Muscle layer of colon (tissue), 2 donors: ENCODE measurements at regions not wholly inside any gene's neighbourhood (a gene's known extent, or its start where the extent isn't known, plus 50 kb on each side); places are given as distances from the start of the nearest gene placed in this dataset.

ENCODE experiments used
- H3K27ac ChIP-seq: one replicate; pipeline ENCODE4 v1.7.0; 2013; ENCODE audit warnings: low read depth, mild to moderate bottlenecking, low read length, moderate library complexity
- H3K27me3 ChIP-seq, 2 donors: one replicate each; pipeline ENCODE4 v1.7.0; 2013; ENCODE audit warnings: low read length in 2 of 2, mild to moderate bottlenecking in 2 of 2; ENCODE audit not compliant: insufficient read depth in 2 of 2, control insufficient read depth in 1 of 2
- H3K36me3 ChIP-seq: one replicate; pipeline ENCODE4 v1.7.0; 2013; ENCODE audit warnings: mild to moderate bottlenecking, low read length; ENCODE audit not compliant: insufficient read depth
- H3K4me1 ChIP-seq: one replicate; pipeline ENCODE4 v1.7.0; 2013; ENCODE audit warnings: mild to moderate bottlenecking, low read length; ENCODE audit not compliant: insufficient read depth
- H3K4me3 ChIP-seq, 2 donors: one replicate each; pipeline ENCODE4 v1.7.0; 2013; ENCODE audit warnings: low read length in 2 of 2, low read depth in 1 of 2, mild to moderate bottlenecking in 1 of 2, moderate library complexity in 1 of 2
- H3K9ac ChIP-seq: one replicate; pipeline ENCODE4 v1.7.0; 2013; ENCODE audit warnings: low read length
- H3K9me3 ChIP-seq: one replicate; pipeline ENCODE4 v1.7.0; 2013; ENCODE audit warnings: mild to moderate bottlenecking, low read length
- donor health status: abdominal sarcoma.
- donor health status: Adenocarcinoma of cecum.

DNA sequence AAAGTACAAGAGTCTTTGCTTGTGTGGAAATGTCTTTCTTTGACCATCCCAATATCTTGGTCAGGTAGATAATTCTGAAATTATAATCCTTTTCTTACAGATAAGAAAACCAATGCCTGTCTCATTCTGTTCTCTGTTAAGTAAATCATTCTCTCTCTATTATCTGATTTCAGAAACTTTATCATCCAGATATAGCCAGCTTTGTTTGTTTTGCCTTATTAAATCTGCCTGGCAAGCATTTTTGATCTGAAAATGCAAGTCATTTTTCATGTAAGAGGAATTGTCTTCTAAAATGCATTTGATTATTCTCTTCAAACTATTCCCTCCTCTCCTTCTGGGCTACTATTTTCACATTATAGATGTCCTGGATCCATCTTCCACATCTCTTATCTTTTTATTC lies 625.5 kb downstream of the CCDC171 start:
- H3K27ac ChIP-seq: no peak overlapping the region
- no peaks in the 10 kb centered on the region for H3K36me3 ChIP-seq
- no peaks in the 10 kb centered on the region for H3K9me3 ChIP-seq
- H3K4me3 ChIP-seq: no peak overlapping the region
- no peaks in the 10 kb centered on the region for H3K27me3 ChIP-seq
- no peak overlapping the region for H3K9ac ChIP-seq
- peaks cover 27% of the 10 kb centered on the region for H3K4me1 ChIP-seq

DNA sequence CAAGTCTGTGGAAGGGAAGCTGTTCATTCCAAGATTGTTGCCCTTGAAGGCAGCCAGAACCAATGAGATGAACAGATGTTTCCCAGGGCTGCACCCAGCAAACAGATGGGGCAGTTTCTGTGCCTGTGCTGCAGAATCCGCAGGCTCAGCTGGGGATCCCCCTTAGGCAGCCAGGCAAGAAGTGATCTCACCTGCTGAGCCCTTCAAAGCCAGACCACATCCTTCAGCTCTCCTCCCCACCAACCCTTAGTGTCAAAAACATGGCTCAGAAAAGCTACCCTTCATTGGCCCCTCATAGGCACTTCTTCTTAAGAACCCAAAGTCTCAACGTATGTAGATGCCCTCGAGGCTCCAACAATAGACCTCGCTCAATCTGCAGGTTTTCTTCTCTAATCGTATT lies 626.7 kb downstream of the CCDC171 start:
- H3K27ac ChIP-seq: no peak overlapping the region
- no peak overlapping the region for H3K9ac ChIP-seq
- H3K36me3 ChIP-seq: no peaks in the 10 kb centered on the region
- no peaks in the 10 kb centered on the region for H3K27me3 ChIP-seq
- no peaks in the 10 kb centered on the region for H3K9me3 ChIP-seq
- H3K4me3 ChIP-seq: no peak overlapping the region
- peaks cover 27% of the 10 kb centered on the region for H3K4me1 ChIP-seq

DNA sequence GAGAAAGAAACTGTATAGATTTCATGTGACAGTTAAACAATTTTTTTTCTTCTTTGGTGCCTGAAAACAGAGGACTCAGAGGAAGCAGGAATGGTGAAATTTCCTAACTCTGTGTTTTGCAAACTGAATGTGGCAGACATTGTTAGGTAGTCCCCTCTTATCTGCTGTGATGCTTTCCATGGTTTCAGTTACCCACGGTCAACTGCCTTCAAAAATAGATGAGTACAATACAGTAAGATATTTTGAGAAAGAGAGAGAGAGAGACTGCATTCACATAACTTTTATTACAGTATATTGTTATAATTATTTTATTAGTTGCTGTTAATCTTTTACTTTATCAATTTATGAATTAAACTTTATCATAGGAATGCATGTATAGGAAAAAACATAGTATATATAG lies 627.2 kb downstream of the CCDC171 start:
- no peaks in the 10 kb centered on the region for H3K9me3 ChIP-seq
- no peak overlapping the region for H3K4me3 ChIP-seq
- no peaks in the 10 kb centered on the region for H3K27me3 ChIP-seq
- no peak overlapping the region for H3K9ac ChIP-seq
- peak overlapping the region; percentile 2 for H3K27ac ChIP-seq
- peaks cover 27% of the 10 kb centered on the region for H3K4me1 ChIP-seq
- no peaks in the 10 kb centered on the region for H3K36me3 ChIP-seq

DNA sequence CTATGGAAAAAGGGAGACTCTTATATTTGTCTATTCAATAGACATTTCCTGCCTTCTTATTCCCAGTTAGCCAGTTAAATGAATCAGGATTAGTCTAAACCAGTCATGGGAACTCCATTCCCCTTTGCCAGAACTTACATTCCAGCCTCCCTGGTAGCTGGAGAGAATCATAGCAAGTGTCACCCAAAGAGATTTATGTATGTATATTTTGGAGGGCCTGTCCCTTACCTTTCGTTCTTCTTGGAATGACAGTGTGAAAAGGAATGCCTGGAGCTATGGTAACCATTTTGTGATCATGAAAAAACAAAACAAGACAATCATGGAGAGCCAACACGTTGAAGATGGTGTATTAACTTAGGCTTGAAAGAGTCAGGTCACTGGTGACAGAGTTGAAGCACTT lies 627.7 kb downstream of the CCDC171 start:
- peaks cover 27% of the 10 kb centered on the region for H3K4me1 ChIP-seq
- H3K9ac ChIP-seq: no peak overlapping the region
- no peaks in the 10 kb centered on the region for H3K9me3 ChIP-seq
- H3K4me3 ChIP-seq: no peak overlapping the region
- peak overlapping the region; percentile 2 for H3K27ac ChIP-seq
- no peaks in the 10 kb centered on the region for H3K27me3 ChIP-seq
- no peaks in the 10 kb centered on the region for H3K36me3 ChIP-seq

DNA sequence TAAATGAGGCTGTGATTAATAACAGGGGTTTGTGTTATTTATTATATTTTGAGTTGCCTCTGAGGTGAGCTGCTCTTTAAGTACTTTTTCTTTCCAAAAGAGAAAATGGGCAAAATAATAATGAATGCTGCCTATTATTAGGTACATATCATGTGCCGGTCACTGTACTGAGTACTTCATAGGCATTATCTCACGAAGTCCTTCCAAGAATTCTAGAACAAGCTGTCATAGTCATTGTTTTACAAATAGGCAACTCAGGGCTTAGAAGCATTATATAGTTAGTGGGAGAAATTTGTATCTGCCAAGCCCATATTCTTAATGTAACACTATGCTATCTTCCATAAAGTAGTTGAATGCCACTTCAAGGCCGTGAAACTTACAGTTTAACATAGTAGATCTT lies 628.7 kb downstream of the CCDC171 start:
- H3K4me1 ChIP-seq: peaks cover 27% of the 10 kb centered on the region
- H3K4me3 ChIP-seq: no peak overlapping the region
- H3K36me3 ChIP-seq: no peaks in the 10 kb centered on the region
- H3K27ac ChIP-seq: no peak overlapping the region
- no peaks in the 10 kb centered on the region for H3K9me3 ChIP-seq
- H3K9ac ChIP-seq: no peak overlapping the region
- no peaks in the 10 kb centered on the region for H3K27me3 ChIP-seq

DNA sequence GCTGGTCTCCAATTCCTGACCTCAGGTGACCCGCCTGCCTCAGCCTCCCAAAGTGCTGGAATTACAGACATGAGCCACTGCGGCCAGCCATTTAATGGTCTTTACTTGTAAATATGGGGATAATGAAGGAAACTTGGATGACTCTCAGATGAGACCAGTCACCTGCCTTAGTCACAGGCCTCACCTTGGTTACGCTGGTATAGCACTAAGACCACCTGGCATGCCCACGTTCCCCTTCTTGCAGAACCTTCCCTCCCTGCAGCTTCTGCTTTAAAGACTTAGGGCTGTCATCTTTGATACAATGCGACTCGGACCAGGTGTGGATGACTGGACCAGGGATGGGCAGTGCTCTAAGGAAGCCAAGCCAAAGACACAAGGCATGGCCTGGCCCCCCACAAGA lies 629.9 kb downstream of the CCDC171 start:
- no peaks in the 10 kb centered on the region for H3K9me3 ChIP-seq
- no peak overlapping the region for H3K4me3 ChIP-seq
- H3K27me3 ChIP-seq: no peaks in the 10 kb centered on the region
- H3K4me1 ChIP-seq: peaks cover 27% of the 10 kb centered on the region
- no peak overlapping the region for H3K9ac ChIP-seq
- H3K36me3 ChIP-seq: no peaks in the 10 kb centered on the region
- no peak overlapping the region for H3K27ac ChIP-seq

DNA sequence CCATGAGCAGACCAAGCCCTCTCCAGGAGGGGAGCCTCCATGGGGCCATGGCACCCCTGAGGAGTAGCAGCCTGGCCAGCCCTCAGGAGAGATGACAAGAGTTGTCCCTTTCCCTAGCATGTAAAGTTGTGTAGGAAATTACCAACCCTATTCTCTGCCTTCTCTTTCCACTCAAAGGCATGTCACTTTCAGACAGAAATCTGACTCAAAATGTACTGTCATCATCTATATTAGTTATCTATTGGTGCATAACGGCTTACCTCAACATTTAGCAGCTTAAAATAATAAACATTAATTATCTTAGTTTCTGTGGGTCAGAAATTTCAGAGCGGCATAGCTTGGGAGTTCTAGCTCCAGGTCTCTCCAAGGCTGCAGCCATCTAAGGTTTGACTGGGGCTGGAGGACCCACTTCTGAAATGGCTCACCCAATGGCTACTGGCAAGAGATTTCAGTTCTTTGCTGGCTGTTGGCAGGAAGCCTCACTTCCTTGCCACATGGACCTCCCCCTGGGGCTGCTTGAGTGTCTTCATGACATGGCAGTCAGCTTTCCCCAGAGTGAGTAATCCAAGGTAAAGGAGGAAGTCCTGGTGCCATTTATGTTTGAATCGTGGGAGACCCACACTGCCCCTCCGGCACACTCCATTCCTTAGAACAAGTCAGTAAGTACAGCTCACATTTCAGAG lies 632.3 kb downstream of the CCDC171 start:
- Histone ChIP-seq H3K4me3 (no peak overlapping the region), H3K27ac (no peak overlapping the region), H3K9me3 (no peaks in the 10 kb centered on the region), H3K36me3 (no peaks in the 10 kb centered on the region), H3K27me3 (no peaks in the 10 kb centered on the region), H3K4me1 (peaks cover 20% of the 10 kb centered on the region), H3K9ac (no peak overlapping the region)

DNA sequence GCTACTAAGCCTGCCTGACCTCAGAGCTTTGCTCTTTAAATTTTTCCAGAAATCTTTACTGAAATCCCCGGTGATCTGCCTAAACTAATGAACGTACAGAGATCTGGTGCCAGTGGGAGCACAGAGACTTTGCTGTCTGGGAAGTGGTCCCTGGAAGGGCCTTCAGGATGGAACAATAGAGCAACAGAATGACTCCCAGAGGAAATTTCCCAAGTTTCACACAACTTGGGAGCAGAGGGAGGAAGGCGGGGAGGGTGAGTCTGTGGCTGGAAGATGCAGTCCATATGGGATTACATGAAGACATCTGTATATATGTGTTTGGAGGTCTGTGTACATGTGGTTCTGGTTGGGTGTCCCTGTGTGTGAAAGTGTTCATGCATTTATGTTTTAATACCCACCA lies 638.3 kb downstream of the CCDC171 start:
- H3K36me3 ChIP-seq: no peaks in the 10 kb centered on the region
- H3K4me1 ChIP-seq: peaks cover 24% of the 10 kb centered on the region
- H3K27me3 ChIP-seq: no peaks in the 10 kb centered on the region
- H3K4me3 ChIP-seq: no peak overlapping the region
- H3K27ac ChIP-seq: no peak overlapping the region
- no peaks in the 10 kb centered on the region for H3K9me3 ChIP-seq
- H3K9ac ChIP-seq: no peak overlapping the region

DNA sequence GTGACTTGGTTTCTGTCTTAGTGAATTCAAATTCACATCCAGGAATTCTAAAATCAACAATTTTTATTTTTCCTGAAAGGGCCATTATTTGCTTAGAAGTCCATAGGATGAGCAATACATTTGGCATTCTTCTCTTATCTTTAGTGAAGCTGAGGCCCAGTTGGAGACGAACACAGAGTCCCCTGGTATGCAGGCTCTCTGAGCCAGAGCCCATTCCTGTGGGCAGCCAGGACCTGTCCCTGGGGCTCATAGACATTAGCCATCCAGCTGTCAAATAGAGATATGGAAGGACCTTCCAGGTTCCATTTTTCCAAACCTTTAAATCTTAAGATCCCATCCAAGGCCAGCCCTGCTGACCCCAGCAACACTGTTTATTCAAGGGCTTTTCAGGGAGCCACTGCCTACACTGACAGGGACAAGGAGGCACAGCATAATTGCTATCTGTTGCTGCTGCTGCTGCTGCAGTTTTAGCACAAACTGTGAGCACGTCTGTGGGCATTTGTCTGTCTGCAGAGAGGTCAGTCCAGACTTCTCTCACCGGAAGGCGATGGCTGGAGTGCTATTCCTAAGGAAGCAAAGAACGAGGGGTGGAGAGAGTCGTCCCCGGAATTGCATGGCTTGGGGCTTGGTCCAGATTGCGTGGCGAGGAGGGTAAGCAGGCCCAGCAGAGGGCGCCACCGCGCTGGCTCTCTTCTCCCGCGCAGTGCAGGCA lies 639.0 kb downstream of the CCDC171 start:
- Histone ChIP-seq H3K36me3 (no peaks in the 10 kb centered on the region), H3K27me3 (no peaks in the 10 kb centered on the region), H3K9ac (no peak overlapping the region), H3K4me3 (peak overlapping the region in 1 of 2 donors; percentile 32), H3K4me1 (peaks cover 31% of the 10 kb centered on the region), H3K9me3 (no peaks in the 10 kb centered on the region), H3K27ac (no peak overlapping the region)

DNA sequence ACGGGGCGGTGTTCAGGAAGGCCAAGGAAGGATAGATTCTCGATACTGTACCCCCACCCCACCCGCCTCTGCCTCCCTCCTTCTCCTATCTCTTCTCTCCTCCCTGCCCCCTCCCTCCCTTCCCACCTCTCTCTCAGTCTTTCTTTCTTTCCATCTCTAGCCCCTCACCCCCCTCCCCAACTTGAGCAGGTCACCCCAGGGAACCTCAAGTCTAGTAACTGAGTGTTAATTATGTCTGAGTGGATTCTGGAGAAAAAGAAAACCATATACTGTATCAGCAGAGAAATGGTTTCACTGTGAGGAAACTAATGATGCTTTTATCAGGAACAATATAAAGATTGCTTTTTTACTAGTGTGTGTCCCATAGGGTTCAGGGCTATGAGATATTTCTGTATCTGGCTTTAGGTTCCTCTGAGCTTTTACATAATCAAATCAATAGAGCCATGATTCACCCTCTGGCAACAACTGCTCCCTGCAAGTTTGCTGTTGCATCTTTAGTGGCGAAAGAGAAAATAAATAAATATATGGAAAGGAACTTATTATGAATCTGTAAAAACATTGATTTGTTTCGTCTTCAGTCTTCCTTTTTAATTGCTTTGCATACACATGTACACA lies 639.7 kb downstream of the CCDC171 start:
- H3K4me3 ChIP-seq: peak overlapping the region in 1 of 2 donors; percentile 32
- no peak overlapping the region for H3K9ac ChIP-seq
- H3K27ac ChIP-seq: peak overlapping the region; percentile 24
- no peaks in the 10 kb centered on the region for H3K27me3 ChIP-seq
- no peaks in the 10 kb centered on the region for H3K9me3 ChIP-seq
- H3K36me3 ChIP-seq: no peaks in the 10 kb centered on the region
- H3K4me1 ChIP-seq: peaks cover 37% of the 10 kb centered on the region

DNA sequence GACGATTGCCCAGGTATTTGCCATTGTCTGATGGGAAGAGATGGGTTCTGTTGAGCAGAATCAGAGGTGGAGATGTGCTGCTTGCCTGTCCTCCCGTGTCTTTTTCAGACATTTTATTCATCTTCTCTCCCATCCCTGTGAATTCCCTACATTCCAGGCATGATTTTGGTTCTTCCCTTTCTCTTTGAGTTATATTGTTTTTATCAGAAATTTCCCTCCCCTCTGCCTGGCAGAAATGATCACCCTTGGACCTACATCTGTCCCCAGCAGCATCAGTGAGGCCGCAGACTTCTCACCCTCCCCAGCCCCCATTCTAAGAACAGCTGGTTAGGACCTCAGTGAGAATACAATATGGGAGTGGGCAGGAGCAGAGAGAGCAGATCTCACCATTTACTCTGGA lies 640.2 kb downstream of the CCDC171 start:
- Histone ChIP-seq H3K4me1 (peaks cover 37% of the 10 kb centered on the region), H3K4me3 (no peak overlapping the region), H3K9ac (no peak overlapping the region), H3K9me3 (no peaks in the 10 kb centered on the region), H3K27ac (no peak overlapping the region), H3K36me3 (no peaks in the 10 kb centered on the region), H3K27me3 (no peaks in the 10 kb centered on the region)
